Loucy (cell line): ENCODE measurements at regions not wholly inside any gene's neighbourhood (a gene's known extent, or its start where the extent isn't known, plus 50 kb on each side); places are given as distances from the start of the nearest gene placed in this dataset.

Source experiments
- EZH2phosphoT487 ChIP-seq: fragments of 200-600 bp; IDR thresholded peaks from 2 replicates; pipeline ENCODE4 v1.6.1; 2018; ENCODE audit warnings: antibody characterized with exemption, mild to moderate bottlenecking, moderate library complexity, borderline replicate concordance
- TF ChIP-seq, protein P1 (sequence below): fragments of 200-600 bp; sonication (generic); conservative IDR thresholded peaks from 2 replicates; pipeline ENCODE4 v1.5.1; 2014; ENCODE audit warnings: mild to moderate bottlenecking, antibody characterized with exemption, low read length

DNA sequence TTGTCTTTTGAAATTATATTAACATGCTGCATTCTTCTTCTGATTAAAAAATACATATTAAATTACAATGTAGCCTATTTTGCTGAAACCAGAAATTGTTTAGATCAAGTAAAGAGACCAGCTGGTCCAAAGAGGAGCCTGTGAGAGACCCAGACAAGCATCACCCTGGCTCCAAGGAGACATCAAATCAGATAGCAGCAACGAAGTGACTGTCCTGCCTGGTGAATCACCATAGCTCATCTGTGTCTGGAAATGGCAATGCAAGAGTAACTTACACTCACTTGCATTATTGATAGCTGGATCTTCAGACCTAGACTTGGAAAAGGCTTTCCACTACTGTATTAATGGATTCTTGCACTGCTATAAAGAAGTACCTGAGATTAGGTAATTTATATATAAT, 169.1 kb downstream of the KCTD12 start:
- TF ChIP-seq, protein P1, sequence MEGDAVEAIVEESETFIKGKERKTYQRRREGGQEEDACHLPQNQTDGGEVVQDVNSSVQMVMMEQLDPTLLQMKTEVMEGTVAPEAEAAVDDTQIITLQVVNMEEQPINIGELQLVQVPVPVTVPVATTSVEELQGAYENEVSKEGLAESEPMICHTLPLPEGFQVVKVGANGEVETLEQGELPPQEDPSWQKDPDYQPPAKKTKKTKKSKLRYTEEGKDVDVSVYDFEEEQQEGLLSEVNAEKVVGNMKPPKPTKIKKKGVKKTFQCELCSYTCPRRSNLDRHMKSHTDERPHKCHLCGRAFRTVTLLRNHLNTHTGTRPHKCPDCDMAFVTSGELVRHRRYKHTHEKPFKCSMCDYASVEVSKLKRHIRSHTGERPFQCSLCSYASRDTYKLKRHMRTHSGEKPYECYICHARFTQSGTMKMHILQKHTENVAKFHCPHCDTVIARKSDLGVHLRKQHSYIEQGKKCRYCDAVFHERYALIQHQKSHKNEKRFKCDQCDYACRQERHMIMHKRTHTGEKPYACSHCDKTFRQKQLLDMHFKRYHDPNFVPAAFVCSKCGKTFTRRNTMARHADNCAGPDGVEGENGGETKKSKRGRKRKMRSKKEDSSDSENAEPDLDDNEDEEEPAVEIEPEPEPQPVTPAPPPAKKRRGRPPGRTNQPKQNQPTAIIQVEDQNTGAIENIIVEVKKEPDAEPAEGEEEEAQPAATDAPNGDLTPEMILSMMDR, result no peak
- TF ChIP-seq EZH2phosphoT487, result no peak
